ENCODE measurements at regions not wholly inside any gene's neighbourhood (a gene's known extent, or its start where the extent isn't known, plus 50 kb on each side); places are given as distances from the start of the nearest gene placed in this dataset.

DNA sequence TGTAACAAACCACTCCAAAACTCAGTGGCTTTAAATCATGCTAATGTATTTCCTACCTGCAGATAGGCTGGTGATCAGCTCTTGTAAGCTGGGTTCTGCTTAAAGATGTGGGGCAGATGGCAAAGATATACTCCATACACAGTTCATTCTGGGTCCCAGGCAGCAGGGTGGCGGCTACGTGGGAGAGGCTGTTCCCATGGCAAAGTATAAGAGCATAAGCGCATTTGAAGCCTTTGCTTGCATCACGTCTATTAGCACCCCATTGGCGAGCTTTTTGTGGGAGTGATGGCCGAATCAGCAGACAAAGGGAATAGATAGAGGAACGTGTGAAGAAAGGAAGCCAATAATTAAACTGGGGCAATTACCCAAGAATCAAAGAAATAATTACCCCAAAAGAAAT lies 523.1 kb downstream of the SPATA31D1 start:
- H3K9me3 ChIP-seq (replicated peaks in 1 of 2; ENCODE audit: control insufficient read depth in 1 of 2, insufficient read depth in 1 of 2, low read length in 2 of 2), result no peaks in the 10 kb centered on the region
- DNase-seq, result no peak
- WGBS (ENCODE audit: insufficient coverage), result 100% methylated on average over 2 of the region's 7 CpGs
- no peak overlapping the region for H2AFZ ChIP-seq (ENCODE audit: insufficient read depth, low read depth, low read length, poor library complexity, severe bottlenecking)
- no peak overlapping the region for H3K27ac ChIP-seq (ENCODE audit: low read depth in 1 of 2, low read length in 2 of 2)
- no peaks in the 10 kb centered on the region for H4K20me1 ChIP-seq (ENCODE audit: insufficient read depth, low read length)
- H3K4me1 ChIP-seq (ENCODE audit: control insufficient read depth in 1 of 2, insufficient read depth in 2 of 2, low read length in 2 of 2), result no peaks in the 10 kb centered on the region
- no peaks in the 10 kb centered on the region for H3K4me1 Mint-ChIP-seq
- H3K9me3 Mint-ChIP-seq, result peaks cover 0 to 11% (median 3%) of the 10 kb centered on the region in 7 donors
- peaks cover 0 to 1% (median 0%) of the 10 kb centered on the region in 3 donors for H3K27me3 Mint-ChIP-seq (ENCODE audit: low read depth in 3 of 3)
- no peak overlapping the region for H3K4me2 ChIP-seq (replicated peaks; ENCODE audit: extremely low read depth, low read length, poor library complexity, severe bottlenecking)
- TF ChIP-seq, protein P1, sequence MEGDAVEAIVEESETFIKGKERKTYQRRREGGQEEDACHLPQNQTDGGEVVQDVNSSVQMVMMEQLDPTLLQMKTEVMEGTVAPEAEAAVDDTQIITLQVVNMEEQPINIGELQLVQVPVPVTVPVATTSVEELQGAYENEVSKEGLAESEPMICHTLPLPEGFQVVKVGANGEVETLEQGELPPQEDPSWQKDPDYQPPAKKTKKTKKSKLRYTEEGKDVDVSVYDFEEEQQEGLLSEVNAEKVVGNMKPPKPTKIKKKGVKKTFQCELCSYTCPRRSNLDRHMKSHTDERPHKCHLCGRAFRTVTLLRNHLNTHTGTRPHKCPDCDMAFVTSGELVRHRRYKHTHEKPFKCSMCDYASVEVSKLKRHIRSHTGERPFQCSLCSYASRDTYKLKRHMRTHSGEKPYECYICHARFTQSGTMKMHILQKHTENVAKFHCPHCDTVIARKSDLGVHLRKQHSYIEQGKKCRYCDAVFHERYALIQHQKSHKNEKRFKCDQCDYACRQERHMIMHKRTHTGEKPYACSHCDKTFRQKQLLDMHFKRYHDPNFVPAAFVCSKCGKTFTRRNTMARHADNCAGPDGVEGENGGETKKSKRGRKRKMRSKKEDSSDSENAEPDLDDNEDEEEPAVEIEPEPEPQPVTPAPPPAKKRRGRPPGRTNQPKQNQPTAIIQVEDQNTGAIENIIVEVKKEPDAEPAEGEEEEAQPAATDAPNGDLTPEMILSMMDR (IDR thresholded peaks at IDR 0.05), result no peak
- H3K79me2 ChIP-seq (ENCODE audit: insufficient read depth, low read length), result no peaks in the 10 kb centered on the region
- intact Hi-C loops (cut with micrococcal nuclease), result no loop called here
- no peak overlapping the region for H3K9ac ChIP-seq (ENCODE audit: insufficient read depth, low read length, poor library complexity, severe bottlenecking)
- no peaks in the 10 kb centered on the region for H3K36me3 Mint-ChIP-seq
- H3K4me3 ChIP-seq (replicated peaks in 1 of 3; ENCODE audit: low read depth in 2 of 3, low read length in 3 of 3), result no peak overlapping the region
- H3K27me3 ChIP-seq (ENCODE audit: control insufficient read depth in 2 of 2, insufficient read depth in 2 of 2, low read length in 2 of 2), result no peaks in the 10 kb centered on the region
- H3K36me3 ChIP-seq (replicated peaks in 1 of 2; ENCODE audit: control insufficient read depth in 1 of 2, insufficient read depth in 2 of 2, low read length in 2 of 2), result no peaks in the 10 kb centered on the region
- no peak overlapping the region for H3K4me3 Mint-ChIP-seq
- H3K27ac Mint-ChIP-seq, result no peak overlapping the region

DNA sequence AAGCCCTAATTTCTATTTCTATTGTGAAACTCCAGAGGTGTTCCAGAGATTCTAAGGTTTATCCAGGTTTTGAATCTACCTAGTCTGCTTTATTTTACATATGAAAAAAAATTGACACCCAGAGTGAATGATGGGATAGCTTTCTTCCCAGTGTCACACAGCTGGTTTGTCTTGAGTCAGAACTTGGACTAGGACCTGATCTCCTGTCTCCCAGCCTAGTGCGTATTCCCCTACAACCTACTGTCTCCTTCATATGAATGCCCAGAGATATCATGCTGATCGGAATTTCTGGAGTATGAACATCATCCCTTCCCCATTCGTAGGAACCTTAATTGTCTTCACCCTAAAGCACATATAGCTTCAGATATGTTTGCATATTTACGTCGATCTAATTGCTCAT lies 524.2 kb downstream of the SPATA31D1 start:
- H3K79me2 ChIP-seq (ENCODE audit: insufficient read depth, low read length), result no peaks in the 10 kb centered on the region
- H3K27ac ChIP-seq (ENCODE audit: low read depth in 1 of 2, low read length in 2 of 2), result no peak overlapping the region
- Mint-ChIP-seq H3K9me3 (peaks cover 0 to 9% (median under 1%) of the 10 kb centered on the region in 7 donors), H3K36me3 (no peaks in the 10 kb centered on the region), H3K27me3 (ENCODE audit: low read depth in 3 of 3) (no peaks in the 10 kb centered on the region), H3K27ac (no peak overlapping the region), H3K4me3 (no peak overlapping the region), H3K4me1 (no peaks in the 10 kb centered on the region)
- H3K27me3 ChIP-seq (ENCODE audit: control insufficient read depth in 2 of 2, insufficient read depth in 2 of 2, low read length in 2 of 2), result no peaks in the 10 kb centered on the region
- no peak overlapping the region for H2AFZ ChIP-seq (ENCODE audit: insufficient read depth, low read depth, low read length, poor library complexity, severe bottlenecking)
- no peak overlapping the region for H3K9ac ChIP-seq (ENCODE audit: insufficient read depth, low read length, poor library complexity, severe bottlenecking)
- WGBS (ENCODE audit: insufficient coverage), result 90% methylated on average over 2 of the region's 5 CpGs
- intact Hi-C loops (cut with micrococcal nuclease), result no loop called here
- no peaks in the 10 kb centered on the region for H3K9me3 ChIP-seq (replicated peaks in 1 of 2; ENCODE audit: control insufficient read depth in 1 of 2, insufficient read depth in 1 of 2, low read length in 2 of 2)
- H3K4me1 ChIP-seq (ENCODE audit: control insufficient read depth in 1 of 2, insufficient read depth in 2 of 2, low read length in 2 of 2), result no peaks in the 10 kb centered on the region
- H4K20me1 ChIP-seq (ENCODE audit: insufficient read depth, low read length), result no peaks in the 10 kb centered on the region
- H3K4me3 ChIP-seq (replicated peaks in 1 of 3; ENCODE audit: low read depth in 2 of 3, low read length in 3 of 3), result no peak overlapping the region
- H3K36me3 ChIP-seq (replicated peaks in 1 of 2; ENCODE audit: control insufficient read depth in 1 of 2, insufficient read depth in 2 of 2, low read length in 2 of 2), result no peaks in the 10 kb centered on the region
- TF ChIP-seq, protein P1 (IDR thresholded peaks at IDR 0.05), result no peak
- H3K4me2 ChIP-seq (replicated peaks; ENCODE audit: extremely low read depth, low read length, poor library complexity, severe bottlenecking), result no peak overlapping the region
- DNase-seq, result no peak

Data from CD14-positive monocyte (primary cell).